ENCODE measurements at regions not wholly inside any gene's neighbourhood (a gene's known extent, or its start where the extent isn't known, plus 50 kb on each side); places are given as distances from the start of the nearest gene placed in this dataset.

DNA sequence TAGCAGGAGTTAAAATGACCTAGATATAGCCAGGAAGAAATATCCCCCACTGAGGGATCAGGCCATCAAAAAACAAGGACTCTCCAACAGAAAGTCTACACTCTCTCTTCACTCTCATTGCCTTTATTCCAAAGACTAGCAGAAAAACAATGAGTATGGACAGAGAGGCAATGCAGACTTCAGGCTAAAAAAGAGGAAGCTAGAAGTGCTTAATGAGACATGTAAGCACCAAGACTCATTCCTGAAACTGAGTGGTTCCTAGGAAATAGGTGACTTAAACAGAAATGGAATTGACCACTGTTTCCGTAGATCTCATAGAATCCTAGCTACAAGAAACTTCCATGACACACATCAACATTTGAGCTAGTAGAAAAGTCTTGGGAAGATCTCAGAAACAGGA is 387.3 kb downstream of the KDM5D start:
- DNase-seq (ENCODE audit: low read depth, low spot score): no peak

DNA sequence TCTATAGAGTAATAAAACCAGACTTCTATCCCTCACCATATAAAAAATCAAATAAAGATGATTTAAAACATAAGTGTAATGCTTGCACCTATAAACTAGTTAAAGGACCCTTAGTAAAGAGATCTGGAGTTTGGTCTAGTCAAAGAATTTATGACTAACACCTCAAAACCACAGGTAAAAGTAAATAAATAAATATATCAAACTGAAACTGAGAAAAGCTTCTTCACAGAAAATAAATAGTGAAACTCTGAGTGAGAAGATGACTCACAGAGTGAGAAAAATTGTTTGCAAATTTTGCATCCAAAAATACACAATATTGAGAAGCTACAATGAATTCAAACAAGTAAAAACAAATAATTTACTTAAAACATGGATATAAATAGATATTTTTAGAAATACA is 387.8 kb downstream of the KDM5D start:
- no peak for DNase-seq (ENCODE audit: low read depth, low spot score)

DNA sequence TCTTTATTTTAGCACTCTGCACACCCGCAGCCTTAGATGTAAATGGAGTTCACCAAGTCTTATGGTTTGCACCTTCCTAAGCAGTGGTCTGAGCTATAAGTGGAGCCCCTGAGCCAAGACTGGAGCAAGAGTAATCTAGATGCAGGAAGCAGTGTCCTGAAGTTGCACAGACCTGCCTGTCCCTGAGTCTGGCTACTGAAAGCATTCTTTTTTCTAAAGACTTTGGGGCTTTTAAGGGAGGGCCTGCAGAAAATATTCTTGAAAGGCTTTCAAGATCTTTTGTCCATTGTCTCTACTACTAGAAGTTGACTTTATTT is 389.7 kb downstream of the KDM5D start:
- DNase-seq (ENCODE audit: low read depth, low spot score): no peak

DNA sequence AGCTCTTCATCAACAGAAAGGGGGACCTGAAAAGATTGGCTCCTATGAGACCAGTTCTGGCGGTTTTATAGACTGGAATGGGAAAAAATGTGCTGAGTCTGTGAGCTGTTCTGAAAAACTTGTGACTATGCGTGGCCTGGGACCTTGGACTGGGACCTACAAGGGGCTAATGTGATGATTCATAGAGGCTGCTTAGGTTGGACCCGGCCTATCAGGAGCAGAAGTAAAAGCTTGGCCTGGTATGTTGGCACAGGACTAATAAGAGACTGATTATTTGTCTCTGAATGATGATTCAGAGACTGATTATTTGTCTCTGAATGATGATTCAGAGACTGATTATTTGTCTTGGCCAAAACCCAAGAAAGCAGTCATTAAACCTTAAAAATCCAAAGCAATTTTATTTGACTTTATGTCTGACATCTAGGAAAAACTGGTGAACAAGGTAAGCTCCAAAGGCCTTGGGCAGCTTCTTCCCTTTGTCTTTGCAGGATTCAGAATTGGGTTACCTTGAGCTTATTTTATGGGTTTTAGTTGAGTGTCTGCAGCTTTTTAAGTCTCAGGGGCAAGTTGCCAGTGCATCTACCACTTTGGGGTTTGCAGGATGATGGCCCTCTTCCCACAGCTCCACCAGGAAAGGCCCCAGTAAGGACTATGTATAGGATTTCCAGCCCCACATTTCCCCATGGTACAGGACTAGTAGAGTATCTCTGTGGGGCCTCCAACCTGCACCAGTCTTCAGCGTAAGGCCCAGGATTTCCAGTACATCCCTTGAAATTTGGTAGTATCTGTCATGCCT is 390.3 kb downstream of the KDM5D start:
- no peak for DNase-seq (ENCODE audit: low read depth, low spot score)

DNA sequence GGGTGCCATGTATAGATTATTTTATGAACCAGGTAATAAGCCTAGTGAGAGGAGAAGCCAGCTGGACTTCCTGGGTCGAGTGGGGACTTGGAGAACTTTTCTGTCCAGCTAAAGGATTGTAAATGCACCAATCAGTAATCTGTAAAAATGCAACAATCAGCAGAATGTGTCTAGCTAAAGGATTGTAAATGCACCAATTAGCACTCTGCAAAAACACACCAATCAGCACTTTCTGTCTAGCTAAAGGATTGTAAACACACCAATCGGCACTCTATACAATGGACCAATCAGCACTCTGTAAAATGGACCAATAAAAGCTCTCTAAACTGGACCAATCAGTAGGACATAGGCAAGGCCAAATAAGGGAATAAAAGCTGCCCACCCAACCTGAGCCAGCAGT is 392.9 kb downstream of the KDM5D start:
- DNase-seq (ENCODE audit: low read depth, low spot score): no peak

DNA sequence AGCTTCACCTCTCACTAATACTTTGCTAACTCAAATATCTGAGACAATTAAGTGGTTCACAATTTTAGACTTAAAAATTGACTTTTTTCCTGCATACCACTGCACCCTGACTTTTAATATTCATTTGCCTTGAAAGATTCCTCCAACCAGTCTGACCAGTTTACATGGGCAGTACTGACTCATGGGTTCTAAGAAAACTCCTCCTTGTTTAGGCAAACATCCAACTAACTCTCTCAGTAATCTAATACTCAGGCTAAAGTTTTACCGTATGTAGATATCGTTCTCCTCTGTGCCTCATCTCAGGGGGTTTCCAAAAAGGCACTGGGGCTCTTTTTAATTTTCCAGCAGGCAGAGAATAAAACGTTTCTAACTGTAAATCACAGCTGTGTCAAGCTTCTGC is 422.8 kb downstream of the KDM5D start:
- no peak for DNase-seq (ENCODE audit: low read depth, low spot score)

DNA sequence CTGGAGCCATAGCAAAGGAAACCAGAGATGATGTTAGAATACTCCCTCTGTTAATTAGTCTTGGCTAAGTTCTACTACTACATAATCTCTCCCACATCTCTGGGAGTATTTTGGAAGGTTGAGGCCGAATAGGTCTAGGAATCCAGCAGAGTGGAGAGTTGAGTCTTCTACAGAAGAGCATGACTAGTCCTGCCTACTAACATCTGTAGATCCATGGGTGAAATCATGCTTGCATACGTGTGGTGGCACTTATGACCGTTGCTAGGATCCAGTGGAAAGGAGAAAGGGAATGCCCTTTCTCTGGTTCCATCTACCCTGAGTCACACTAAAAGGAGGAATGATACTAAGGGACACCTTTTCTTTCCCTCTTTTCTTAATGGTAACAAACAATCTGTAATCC is 425.4 kb downstream of the KDM5D start:
- DNase-seq (ENCODE audit: low read depth, low spot score): no peak

DNA sequence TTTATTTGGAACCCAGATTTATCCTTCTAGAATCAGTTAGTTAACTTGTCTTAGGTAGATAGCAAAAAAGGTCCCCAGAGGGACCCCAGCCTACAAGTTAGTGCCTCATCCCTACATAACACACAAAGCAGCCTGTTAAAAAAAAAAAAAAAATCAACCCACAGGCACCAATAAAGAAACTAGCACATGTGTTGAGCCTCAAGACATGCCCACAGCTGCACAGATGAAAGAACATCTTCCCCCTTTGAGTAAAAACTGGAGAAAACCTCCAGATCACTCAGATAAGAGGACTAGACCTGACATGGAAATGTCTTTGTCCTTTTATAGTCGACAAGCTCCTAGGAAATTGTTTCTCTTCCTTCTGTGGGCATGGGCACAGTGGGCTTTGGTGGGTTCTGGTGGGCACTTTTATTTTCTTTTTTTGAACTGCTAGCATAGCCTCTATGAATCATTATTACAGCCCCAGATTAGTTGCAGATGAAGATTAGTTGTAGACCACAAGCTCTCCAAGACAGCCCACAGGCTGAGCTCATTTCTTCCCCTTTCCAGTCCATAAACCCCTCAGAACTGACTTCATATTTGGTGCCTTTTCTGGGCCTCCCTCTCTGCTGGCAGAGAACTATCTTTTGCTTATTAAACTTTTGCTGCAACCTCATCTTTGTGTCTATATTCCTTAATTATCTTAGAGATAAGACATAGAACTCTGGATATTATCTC is 427.1 kb downstream of the KDM5D start:
- no peak for DNase-seq (ENCODE audit: low read depth, low spot score)

DNA sequence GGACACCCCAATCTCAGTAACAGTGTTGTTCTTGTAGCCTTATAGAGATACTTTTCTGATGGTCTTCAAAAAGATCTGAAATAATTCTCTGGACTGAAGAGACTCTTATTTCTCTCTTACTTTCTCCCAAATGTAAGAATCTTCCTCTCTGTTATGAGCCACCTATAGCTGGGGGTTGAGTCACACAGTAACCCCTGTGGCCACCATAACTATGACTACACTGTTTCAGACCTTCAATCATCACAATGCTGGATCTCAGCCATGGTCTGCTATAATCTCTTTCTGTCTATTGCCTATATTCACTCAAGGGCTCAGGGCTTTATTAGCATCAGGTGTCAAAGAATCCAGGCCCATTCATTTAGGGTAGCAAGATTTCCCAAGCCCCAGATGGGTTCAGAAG is 436.9 kb downstream of the KDM5D start:
- no peak for DNase-seq (ENCODE audit: low read depth, low spot score)

DNA sequence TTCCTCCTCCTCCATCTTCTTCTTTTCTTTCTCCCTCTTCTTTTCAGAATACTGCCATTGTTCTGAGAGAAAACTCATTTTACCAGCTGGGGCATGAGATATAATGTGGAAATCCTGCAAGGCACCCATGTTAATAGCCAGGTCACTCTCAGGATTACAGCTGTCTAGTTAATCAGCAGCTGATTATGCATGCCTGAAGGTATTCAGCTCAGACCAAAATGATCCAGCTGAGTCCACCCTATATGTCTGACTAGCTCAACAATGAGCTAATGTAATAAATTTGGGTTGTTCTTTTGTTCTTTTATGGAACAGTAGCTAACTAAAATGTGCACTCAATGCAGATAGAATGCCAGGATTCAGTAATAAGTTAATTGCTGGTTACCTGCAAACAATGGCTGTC is 441.4 kb downstream of the KDM5D start:
- no peak for DNase-seq (ENCODE audit: low read depth, low spot score)

DNA sequence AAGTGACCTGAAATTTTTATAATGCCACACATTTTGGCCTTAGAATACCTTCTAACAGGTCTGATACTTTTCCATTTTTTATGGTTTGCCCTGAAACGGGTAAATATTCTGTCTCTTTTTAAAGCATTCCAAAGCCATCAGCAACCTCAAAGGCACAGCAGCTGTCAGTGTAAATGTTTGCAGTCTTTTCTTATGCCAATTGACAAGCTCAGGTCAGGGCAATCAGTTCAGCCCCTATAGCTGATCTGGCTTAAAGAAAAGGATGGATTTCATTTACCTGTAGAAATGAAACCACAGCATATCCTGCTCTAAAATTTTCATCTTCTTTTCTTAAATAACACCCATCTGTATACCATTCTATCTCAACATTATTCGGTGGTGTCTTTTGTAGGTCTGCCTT is 453.6 kb downstream of the KDM5D start:
- no peak for DNase-seq (ENCODE audit: low read depth, low spot score)

DNA sequence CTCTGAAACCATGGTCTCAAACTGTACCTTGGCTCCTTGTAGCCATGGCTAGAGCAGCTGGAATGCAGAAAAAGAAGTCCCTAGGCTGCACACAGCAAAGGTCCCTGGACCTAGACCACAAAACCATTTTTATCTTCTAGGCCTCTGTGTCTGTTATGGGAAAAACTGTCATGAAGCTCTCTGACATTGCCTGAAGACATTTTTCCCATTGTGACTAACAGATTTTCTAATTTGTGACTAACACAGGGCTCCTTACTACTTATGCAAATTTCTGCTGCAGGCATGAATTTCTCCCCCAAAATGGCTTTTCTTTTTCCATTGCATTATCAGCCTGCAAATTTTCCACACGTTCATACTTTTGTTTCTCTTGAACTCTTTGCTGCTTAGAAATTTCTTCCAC is 470.4 kb downstream of the KDM5D start:
- DNase-seq (ENCODE audit: low read depth, low spot score): no peak

DNA sequence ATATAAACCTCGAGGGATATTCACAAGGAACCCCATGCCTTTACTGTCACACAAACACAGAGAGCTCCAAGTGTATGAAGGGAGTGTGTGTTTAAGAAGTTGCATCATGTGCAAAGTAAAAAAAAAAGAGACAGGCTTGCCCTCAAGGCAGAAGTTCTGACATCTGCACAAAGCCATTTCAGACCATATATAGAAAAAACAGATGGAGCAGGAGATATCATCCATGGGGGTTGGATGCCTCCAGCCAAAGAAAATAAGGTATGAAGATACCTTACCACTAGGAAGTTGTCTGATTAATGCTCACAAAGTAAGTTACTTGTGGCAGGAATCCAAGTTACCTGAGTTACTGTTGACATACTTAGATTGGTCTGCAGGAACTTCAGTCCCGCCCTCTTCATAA is 476.2 kb downstream of the KDM5D start:
- DNase-seq (ENCODE audit: low read depth, low spot score): no peak

DNA sequence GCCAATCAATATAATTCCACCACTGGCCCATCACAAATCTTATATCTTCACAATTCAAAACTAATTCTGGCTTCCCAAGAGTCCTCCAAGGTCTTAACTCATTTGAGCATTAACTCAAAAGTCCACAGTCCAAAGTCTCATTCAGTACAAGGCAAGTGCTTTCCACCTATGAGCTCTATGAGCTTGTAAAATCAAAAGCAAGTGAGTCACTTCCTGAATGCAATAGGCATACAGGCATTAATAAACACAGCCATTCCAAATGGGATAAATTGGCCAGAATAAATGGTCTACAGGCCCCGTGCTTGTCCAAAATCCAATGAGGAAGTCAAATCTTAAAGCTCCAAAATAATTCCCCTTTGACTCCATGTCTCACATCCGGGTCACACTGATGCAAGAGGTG is 479.1 kb downstream of the KDM5D start:
- no peak for DNase-seq (ENCODE audit: low read depth, low spot score)

DNA sequence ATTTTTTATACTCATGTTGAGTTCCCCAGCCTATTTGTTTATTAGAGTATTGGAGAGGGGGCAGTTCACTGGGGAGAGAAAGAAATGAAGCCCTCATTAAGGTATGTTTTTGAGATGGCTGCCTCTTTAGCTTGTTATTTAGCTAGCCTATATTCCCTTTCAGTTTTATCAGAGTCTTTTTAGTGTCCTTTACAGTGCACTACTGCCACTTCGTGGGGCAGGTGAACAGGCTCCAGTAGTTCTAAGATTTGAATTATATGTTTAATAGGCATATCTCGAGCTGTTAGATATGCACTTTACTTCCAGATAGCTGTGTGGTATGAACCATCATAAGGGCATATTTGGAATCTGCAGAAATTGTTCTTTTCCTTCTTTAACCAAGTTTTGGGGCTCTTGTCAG is 482.2 kb downstream of the KDM5D start:
- no peak for DNase-seq (ENCODE audit: low read depth, low spot score)

DNA sequence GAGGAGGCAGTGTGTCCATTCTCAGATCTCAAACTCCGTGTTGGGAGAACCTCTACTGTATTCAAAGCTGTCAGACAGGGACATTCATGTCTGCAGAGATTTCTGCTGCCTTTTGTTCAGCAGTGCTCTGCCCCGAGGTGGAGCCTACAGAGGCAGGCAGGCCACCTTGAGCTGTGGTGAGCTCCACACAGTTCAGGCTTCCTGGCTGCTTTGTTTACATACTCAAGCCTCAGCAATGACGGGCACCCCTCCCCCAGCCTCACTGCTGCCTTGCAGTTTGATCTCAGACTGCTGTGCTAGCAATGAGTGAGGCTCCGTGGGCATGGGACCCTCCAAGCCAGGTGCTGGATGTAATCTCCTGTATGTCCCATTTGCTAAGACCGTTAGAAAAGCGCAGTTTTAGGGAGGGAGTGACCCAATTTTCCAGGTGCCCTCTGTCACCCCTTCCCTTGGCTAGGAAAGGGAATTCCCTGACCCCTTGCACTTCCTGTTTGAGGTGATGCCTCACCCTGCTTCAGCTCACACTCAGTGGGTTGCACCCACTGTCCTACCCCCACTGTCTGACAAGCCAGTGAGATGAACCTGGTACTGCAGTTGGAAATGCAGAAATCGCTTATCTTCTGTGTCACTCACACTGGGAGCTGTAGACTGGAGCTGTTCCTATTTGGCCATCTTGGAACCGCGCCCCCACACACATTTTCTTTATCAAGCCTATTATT is 458.9 kb upstream of the HSFY2 start:
- no peak for DNase-seq (ENCODE audit: low read depth, low spot score)

DNA sequence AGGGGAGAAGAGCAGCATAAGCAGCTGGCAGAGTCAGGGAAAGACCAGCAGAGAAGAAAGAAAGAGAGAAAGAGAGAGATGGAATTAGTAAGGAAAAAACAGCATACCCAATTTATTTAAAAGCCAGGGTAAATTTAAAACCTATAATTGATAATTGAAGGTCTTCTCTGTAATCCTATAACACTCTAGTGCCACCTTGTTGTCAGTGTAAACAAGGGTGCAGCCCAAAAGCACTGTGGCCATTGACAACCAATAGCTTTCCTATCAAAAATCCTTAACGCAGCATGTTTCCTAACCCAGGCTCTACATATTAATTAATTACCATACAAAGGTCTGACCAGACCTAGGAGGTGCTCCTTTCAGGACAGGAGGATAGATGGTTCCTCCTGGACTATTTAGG is 447.2 kb upstream of the HSFY2 start:
- no peak for DNase-seq (ENCODE audit: low read depth, low spot score)

DNA sequence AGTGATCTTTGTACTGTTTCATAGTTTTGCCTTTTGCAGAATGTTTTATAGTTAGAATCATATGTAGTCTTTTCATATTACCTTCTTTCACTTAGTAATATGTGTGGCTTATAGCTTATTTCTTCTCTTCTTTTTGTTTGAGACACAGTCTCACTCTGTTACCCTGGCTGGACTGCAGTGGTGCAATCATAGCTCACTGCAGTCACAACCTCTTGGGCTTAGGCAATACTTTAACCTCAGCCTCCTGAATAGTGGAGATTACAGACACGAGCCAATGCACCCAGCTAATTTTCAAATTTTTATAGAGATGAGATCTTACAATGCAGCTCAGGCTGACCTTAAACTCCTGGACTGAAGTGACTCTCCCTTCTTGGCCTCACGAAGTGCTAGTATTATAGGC is 435.4 kb upstream of the HSFY2 start:
- DNase-seq (ENCODE audit: low read depth, low spot score): no peak

DNA sequence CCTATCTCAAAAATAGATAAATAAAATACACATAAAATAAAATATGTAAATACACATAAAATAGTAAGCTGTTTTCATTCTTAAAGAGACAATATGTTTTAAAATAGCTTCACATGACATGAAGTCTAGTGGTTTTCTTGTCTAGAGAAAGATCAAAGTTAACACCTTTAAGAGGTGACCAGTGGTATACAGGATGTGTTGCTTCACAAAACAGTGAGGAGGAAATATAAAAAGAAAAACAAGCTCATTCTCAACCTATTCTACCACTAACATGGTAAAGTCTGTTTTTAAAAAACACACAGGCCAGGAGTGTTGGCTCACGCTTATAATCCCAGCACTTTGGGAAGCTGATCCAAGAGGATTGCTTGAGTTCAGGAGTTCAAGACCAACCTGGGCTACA is 433.5 kb upstream of the HSFY2 start:
- DNase-seq (ENCODE audit: low read depth, low spot score): no peak

DNA sequence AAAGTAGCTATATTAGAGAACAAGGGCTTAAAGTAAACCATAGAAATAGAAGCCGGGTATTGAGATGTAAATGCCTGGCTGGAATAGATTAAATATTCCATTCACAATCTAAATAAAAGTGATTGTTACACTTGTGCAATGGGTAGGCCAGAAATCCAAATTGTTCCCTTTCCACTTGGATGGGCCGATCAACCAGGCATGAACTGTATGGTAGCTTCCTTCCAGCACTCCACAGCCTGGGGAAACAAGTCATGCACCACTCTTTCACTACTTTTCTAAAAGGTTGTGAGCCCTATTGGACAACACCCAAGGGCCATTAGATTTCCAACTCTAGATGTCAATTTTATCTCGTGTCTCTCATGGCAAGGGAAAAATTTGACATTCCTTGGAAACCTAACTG is 407.3 kb upstream of the HSFY2 start:
- DNase-seq (ENCODE audit: low read depth, low spot score): no peak

DNA sequence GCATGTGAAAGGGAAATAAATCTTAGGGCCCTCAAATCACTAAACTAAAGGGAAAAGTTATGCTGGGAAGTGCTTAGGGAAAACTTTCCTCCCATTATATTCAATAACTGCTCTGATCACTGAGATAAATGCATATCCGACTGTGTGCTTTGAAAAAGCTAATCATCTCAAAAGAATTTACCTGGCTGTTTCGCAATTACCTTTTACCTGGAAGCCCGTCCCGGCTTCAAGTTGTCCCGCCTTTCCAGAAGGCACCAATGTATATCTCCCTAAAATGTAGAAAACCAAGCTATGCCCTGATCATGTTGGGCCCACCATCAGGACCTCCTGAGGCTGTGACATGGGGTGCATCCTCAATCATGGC is 394.6 kb upstream of the HSFY2 start:
- no peak for DNase-seq (ENCODE audit: low read depth, low spot score)

DNA sequence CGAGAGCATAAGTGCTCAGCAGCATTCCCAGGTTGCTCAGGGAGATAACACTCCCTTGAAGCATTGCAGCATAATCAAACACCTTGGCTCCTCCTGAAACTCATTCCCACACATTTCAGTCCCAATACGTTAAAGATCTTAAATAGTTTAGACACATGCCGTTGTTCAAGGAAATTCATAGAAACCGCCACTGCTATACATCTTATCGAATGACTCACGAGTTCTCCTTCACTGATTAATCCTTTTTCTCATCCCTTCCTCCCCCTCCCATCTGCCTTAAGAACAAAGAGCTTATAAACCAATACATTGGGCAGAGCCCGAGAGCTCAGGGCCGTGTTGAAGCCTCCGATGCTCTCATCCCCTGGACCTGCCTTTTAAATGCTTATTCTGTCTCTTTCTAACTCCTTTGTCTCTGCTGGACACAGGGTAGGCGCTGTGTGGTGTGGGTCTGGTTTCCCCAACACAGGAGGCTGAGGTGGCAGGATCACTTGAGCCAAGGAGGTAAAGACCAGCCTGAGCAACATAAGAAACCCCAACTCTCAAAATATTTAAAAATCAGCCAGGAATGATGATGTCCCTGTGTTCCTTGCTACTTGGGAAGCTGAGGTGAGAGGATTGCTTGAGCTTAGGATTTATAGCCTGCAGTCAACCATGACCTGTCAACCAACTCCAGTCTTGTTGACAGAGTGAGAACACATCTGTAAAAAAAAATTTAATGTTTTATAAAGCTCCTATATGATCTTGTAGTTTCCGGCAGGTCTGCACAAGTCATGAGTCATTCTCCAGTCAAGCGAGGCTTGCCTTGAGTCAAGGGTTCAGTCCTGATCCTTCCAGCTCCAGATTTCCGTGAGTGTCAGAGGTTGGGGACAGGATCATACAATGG is 394.0 kb upstream of the HSFY2 start:
- DNase-seq (ENCODE audit: low read depth, low spot score): no peak
